ENCODE measurements at regions not wholly inside any gene's neighbourhood (a gene's known extent, or its start where the extent isn't known, plus 50 kb on each side); places are given as distances from the start of the nearest gene placed in this dataset.

GRCh38 chr20:40370800-40371199 lies 318.2 kb downstream of the MAFB start:
- Histone ChIP-seq H3K9me3 (no peaks in the 10 kb centered on the region), H3K4me1 (no peaks in the 10 kb centered on the region), H3K27me3 (no peaks in the 10 kb centered on the region), H3K36me3 (no peaks in the 10 kb centered on the region), H3K4me3 (no peak overlapping the region), H3K27ac (no peak overlapping the region)
- no peak for DNase-seq
- intact Hi-C loops (cut with DNase I) = no loop called here
- TF ChIP-seq EP300 (IDR thresholded peaks at IDR 0.05) (no peak), CTCF (IDR thresholded peaks at IDR 0.05) (no peak), POLR2AphosphoS5 (IDR thresholded peaks at IDR 0.05) (no peak), POLR2A (IDR thresholded peaks at IDR 0.05) (no peak)
- WGBS, 2 donors = 76 to 81% methylated on average over 7 of the region's 7 CpGs

DNA sequence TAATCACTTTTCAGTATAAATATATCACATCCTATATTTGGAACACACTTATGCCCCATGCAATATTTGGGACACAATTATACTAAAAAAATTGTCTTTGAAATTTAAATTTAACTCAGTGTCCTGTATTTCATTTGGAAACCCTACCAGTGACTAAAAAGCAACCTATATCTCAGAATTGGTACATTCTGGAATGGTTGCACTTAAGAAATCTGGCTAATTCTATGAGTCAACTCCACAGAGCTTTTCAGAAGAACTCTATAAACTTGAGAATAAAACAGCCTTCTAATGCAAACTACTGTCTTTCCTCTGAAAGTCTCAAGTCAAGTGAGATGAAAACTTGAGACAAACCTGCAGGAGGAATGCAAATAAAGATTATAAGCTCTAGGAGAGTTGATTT lies 320.2 kb downstream of the MAFB start:
- no peak for DNase-seq
- intact Hi-C loops (cut with DNase I) = no loop called here
- TF ChIP-seq CTCF (IDR thresholded peaks at IDR 0.05) (no peak), EP300 (IDR thresholded peaks at IDR 0.05) (no peak), POLR2AphosphoS5 (IDR thresholded peaks at IDR 0.05) (no peak), POLR2A (IDR thresholded peaks at IDR 0.05) (no peak)
- H3K36me3 ChIP-seq = no peaks in the 10 kb centered on the region
- no peaks in the 10 kb centered on the region for H3K4me1 ChIP-seq
- no peaks in the 10 kb centered on the region for H3K9me3 ChIP-seq
- H3K27me3 ChIP-seq = no peaks in the 10 kb centered on the region
- H3K27ac ChIP-seq = no peak overlapping the region
- H3K4me3 ChIP-seq = no peak overlapping the region

DNA sequence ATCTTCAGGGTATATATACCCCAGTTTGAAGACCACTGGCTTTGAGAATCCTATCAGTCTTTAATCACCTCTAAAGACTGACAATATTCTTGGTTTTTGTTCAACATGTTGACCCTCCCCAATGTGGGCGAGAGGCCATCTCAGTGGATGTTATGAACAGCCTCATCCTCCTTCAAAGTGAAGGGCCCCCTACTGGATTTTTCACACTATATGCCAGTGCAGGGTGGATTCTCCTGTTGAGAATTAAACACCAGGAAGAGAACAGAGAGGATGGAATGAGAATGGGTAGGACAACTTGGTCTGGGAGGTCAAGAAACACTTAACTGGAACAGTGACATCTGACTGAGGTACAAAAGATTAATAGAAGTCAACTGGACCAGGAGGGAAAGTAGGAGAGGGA lies 327.1 kb downstream of the MAFB start:
- Histone ChIP-seq H3K27me3 (peaks cover 0 to 11% (median 0%) of the 10 kb centered on the region in 3 donors), H3K9me3 (no peaks in the 10 kb centered on the region), H3K36me3 (no peaks in the 10 kb centered on the region), H3K4me1 (no peaks in the 10 kb centered on the region), H3K4me3 (no peak overlapping the region), H3K27ac (no peak overlapping the region)
- WGBS, 2 donors = 87 to 92% methylated on average over 1 of the region's 1 CpG
- intact Hi-C loops (cut with DNase I) = no loop called here
- no peak for DNase-seq
- TF ChIP-seq POLR2A (IDR thresholded peaks at IDR 0.05) (no peak), POLR2AphosphoS5 (IDR thresholded peaks at IDR 0.05) (no peak), CTCF (IDR thresholded peaks at IDR 0.05) (no peak), EP300 (IDR thresholded peaks at IDR 0.05) (no peak)

GRCh38 chr20:40359131-40359912 lies 329.7 kb downstream of the MAFB start:
- no peaks in the 10 kb centered on the region for H3K9me3 ChIP-seq
- no peak for TF ChIP-seq POLR2A (IDR thresholded peaks at IDR 0.05)
- TF ChIP-seq POLR2AphosphoS5 (IDR thresholded peaks at IDR 0.05) = no peak
- no peak for TF ChIP-seq CTCF (IDR thresholded peaks at IDR 0.05)
- no peak for TF ChIP-seq EP300 (IDR thresholded peaks at IDR 0.05)
- intact Hi-C loops (cut with DNase I) = no loop called here
- no peaks in the 10 kb centered on the region for H3K36me3 ChIP-seq
- H3K4me3 ChIP-seq = no peak overlapping the region
- peaks cover 0 to 11% (median 0%) of the 10 kb centered on the region in 3 donors for H3K27me3 ChIP-seq
- H3K4me1 ChIP-seq = no peaks in the 10 kb centered on the region
- 75 to 76% methylated on average over 5 of the region's 5 CpGs for WGBS, 2 donors
- H3K27ac ChIP-seq = no peak overlapping the region
- no peak for DNase-seq

DNA sequence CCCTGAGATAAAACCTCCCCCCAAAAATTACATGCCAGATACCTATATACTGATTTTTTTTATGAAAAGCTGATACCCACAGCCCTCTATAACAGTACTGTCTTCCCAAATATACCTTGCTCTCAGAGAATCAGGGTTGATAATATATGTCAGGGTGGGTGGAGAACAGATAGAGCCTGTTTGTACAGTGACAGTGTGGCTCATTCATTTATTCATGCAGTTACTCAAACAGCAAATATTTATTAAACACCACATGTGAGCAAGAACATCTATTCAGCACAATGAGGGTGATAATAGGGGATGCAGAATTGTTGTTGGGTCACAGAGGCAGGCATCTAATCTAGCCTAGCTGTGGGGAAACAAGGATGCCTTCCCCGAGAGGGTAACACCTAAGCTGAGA lies 334.2 kb downstream of the MAFB start:
- Histone ChIP-seq H3K36me3 (no peaks in the 10 kb centered on the region), H3K4me3 (no peak overlapping the region), H3K27ac (no peak overlapping the region), H3K27me3 (peaks cover 0 to under 1% (median 0%) of the 10 kb centered on the region in 3 donors), H3K4me1 (no peaks in the 10 kb centered on the region), H3K9me3 (no peaks in the 10 kb centered on the region)
- DNase-seq = no peak
- 81 to 85% methylated on average over 1 of the region's 1 CpG for WGBS, 2 donors
- intact Hi-C loops (cut with DNase I) = no loop called here
- no peak for TF ChIP-seq POLR2AphosphoS5 (IDR thresholded peaks at IDR 0.05)
- no peak for TF ChIP-seq EP300 (IDR thresholded peaks at IDR 0.05)
- TF ChIP-seq CTCF (IDR thresholded peaks at IDR 0.05) = no peak
- no peak for TF ChIP-seq POLR2A (IDR thresholded peaks at IDR 0.05)

All from sigmoid colon (tissue), 6 donors.